ENCODE measurements at regions not wholly inside any gene's neighbourhood (a gene's known extent, or its start where the extent isn't known, plus 50 kb on each side); places are given as distances from the start of the nearest gene placed in this dataset.

DNA sequence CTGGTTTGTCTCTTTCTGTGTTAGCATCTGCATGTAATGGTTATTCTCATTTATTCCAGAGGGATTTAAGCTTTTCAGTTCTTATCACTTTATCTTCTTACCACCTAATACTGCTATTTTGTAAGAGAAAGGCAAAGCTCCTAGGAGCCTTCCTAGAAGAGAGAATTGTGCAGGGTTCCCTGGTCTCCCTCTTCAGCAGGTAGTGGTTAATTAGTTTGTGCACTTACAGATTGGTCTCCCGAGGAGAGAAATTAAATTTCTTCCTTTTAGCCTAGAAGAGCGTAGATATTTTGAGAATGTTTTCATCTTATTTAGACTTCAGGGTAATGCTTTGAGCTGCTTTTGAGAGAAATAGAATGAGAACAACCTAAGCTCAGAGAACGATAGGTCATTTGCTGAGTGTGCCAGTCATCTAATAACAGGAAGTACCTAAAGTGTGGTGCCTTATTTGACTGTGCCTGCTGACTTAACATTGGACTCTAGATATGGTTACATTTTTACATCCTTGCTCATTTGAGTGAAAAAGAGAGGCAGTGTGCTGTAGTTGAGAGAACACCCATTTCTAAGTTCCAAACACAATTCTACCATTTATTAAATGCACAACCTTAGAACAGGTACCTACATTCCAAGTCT, 651.4 kb downstream of the STK39 start:
- H3K27me3 ChIP-seq (ENCODE audit: control insufficient read depth in 4 of 4, insufficient read depth in 4 of 4, low read length in 3 of 4) = no peaks in the 10 kb centered on the region
- 67% methylated on average over 3 of the region's 3 CpGs for WGBS
- DNase-seq (ENCODE audit: low spot score) = no peak

DNA sequence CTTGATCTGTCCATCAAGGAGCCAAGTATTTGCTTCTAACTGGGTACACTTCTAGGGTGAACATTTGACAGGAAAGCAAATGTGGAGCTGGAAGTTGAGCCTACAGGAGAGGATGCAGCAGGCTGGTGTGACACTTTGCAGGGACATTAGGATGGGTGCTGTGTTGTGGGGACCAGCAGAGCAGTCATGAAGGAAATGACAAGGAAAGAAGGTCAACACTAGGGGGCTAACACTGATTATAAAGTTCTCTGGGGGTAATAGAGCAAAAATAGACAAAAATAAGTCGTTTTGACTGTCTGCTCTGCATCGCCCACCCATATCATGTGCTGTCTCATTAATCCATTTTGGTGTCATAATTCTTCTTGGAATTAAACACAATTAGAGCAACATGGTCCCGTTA, 652.4 kb downstream of the STK39 start:
- DNase-seq (ENCODE audit: low spot score) = no peak
- Histone ChIP-seq H3K4me1 (ENCODE audit: control insufficient read depth in 4 of 4, insufficient read depth in 4 of 4, low read length in 3 of 4) (no peaks in the 10 kb centered on the region), H3K27me3 (ENCODE audit: control insufficient read depth in 4 of 4, insufficient read depth in 4 of 4, low read length in 3 of 4) (no peaks in the 10 kb centered on the region)

More for the DNA sequence above, 651.4 kb downstream of the STK39 start:
- Histone ChIP-seq H3K9ac (ENCODE audit: low read depth in 1 of 2, low read length in 2 of 2) (no peak overlapping the region), H3K4me1 (ENCODE audit: control insufficient read depth in 4 of 4, insufficient read depth in 4 of 4, low read length in 3 of 4) (no peaks in the 10 kb centered on the region), H3K36me3 (ENCODE audit: control insufficient read depth in 4 of 4, insufficient read depth in 3 of 4, low read depth in 1 of 4, low read length in 3 of 4) (no peaks in the 10 kb centered on the region), H3K9me3 (ENCODE audit: control insufficient read depth in 4 of 4, low read length in 3 of 4) (no peaks in the 10 kb centered on the region), H3K4me3 (ENCODE audit: low read depth in 1 of 3, low read length in 3 of 3) (no peak overlapping the region), H3K27ac (ENCODE audit: low read depth in 1 of 2, low read length in 2 of 2) (no peak overlapping the region)
- TF ChIP-seq FOXA1 (IDR thresholded peaks at IDR 0.05) (no peak), HNF4A (conservative IDR thresholded peaks at IDR 0.05) (no peak), FOXA2 (IDR thresholded peaks at IDR 0.05) (no peak), TAF1 (conservative IDR thresholded peaks at IDR 0.05) (no peak), EGR1 (IDR thresholded peaks at IDR 0.05; ENCODE audit: low read depth in 2 of 2) (no peak), NR2F2 (IDR thresholded peaks at IDR 0.05) (no peak)
- TF ChIP-seq, protein P1, sequence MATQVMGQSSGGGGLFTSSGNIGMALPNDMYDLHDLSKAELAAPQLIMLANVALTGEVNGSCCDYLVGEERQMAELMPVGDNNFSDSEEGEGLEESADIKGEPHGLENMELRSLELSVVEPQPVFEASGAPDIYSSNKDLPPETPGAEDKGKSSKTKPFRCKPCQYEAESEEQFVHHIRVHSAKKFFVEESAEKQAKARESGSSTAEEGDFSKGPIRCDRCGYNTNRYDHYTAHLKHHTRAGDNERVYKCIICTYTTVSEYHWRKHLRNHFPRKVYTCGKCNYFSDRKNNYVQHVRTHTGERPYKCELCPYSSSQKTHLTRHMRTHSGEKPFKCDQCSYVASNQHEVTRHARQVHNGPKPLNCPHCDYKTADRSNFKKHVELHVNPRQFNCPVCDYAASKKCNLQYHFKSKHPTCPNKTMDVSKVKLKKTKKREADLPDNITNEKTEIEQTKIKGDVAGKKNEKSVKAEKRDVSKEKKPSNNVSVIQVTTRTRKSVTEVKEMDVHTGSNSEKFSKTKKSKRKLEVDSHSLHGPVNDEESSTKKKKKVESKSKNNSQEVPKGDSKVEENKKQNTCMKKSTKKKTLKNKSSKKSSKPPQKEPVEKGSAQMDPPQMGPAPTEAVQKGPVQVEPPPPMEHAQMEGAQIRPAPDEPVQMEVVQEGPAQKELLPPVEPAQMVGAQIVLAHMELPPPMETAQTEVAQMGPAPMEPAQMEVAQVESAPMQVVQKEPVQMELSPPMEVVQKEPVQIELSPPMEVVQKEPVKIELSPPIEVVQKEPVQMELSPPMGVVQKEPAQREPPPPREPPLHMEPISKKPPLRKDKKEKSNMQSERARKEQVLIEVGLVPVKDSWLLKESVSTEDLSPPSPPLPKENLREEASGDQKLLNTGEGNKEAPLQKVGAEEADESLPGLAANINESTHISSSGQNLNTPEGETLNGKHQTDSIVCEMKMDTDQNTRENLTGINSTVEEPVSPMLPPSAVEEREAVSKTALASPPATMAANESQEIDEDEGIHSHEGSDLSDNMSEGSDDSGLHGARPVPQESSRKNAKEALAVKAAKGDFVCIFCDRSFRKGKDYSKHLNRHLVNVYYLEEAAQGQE (IDR thresholded peaks at IDR 0.05) = no peak
- TF ChIP-seq, protein P2, sequence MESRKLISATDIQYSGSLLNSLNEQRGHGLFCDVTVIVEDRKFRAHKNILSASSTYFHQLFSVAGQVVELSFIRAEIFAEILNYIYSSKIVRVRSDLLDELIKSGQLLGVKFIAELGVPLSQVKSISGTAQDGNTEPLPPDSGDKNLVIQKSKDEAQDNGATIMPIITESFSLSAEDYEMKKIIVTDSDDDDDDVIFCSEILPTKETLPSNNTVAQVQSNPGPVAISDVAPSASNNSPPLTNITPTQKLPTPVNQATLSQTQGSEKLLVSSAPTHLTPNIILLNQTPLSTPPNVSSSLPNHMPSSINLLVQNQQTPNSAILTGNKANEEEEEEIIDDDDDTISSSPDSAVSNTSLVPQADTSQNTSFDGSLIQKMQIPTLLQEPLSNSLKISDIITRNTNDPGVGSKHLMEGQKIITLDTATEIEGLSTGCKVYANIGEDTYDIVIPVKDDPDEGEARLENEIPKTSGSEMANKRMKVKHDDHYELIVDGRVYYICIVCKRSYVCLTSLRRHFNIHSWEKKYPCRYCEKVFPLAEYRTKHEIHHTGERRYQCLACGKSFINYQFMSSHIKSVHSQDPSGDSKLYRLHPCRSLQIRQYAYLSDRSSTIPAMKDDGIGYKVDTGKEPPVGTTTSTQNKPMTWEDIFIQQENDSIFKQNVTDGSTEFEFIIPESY (IDR thresholded peaks at IDR 0.05) = no peak

More for the DNA sequence above, 652.4 kb downstream of the STK39 start:
- TF ChIP-seq, protein P2 (IDR thresholded peaks at IDR 0.05) = no peak
- TF ChIP-seq YY1 (IDR thresholded peaks at IDR 0.05) = no peak
- TF ChIP-seq, protein P3, sequence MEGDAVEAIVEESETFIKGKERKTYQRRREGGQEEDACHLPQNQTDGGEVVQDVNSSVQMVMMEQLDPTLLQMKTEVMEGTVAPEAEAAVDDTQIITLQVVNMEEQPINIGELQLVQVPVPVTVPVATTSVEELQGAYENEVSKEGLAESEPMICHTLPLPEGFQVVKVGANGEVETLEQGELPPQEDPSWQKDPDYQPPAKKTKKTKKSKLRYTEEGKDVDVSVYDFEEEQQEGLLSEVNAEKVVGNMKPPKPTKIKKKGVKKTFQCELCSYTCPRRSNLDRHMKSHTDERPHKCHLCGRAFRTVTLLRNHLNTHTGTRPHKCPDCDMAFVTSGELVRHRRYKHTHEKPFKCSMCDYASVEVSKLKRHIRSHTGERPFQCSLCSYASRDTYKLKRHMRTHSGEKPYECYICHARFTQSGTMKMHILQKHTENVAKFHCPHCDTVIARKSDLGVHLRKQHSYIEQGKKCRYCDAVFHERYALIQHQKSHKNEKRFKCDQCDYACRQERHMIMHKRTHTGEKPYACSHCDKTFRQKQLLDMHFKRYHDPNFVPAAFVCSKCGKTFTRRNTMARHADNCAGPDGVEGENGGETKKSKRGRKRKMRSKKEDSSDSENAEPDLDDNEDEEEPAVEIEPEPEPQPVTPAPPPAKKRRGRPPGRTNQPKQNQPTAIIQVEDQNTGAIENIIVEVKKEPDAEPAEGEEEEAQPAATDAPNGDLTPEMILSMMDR (IDR thresholded peaks at IDR 0.05; ENCODE audit: low read depth, low read length, missing input control) = no peak
- TF ChIP-seq NR2F2 (IDR thresholded peaks at IDR 0.05) = no peak
- no peak for TF ChIP-seq RAD21 (IDR thresholded peaks at IDR 0.05)
- no peak for TF ChIP-seq HNF4G (IDR thresholded peaks at IDR 0.05)
- TF ChIP-seq FOXA2 (IDR thresholded peaks at IDR 0.05) = no peak
- no peak for TF ChIP-seq TAF1 (conservative IDR thresholded peaks at IDR 0.05)
- no peak for TF ChIP-seq FOXA1 (IDR thresholded peaks at IDR 0.05)
- no peak for TF ChIP-seq RXRA (IDR thresholded peaks at IDR 0.05)
- no peak for TF ChIP-seq JUND (IDR thresholded peaks at IDR 0.05)
- Histone ChIP-seq H3K27ac (ENCODE audit: low read depth in 1 of 2, low read length in 2 of 2) (no peak overlapping the region), H3K36me3 (ENCODE audit: control insufficient read depth in 4 of 4, insufficient read depth in 3 of 4, low read depth in 1 of 4, low read length in 3 of 4) (no peaks in the 10 kb centered on the region), H3K9me3 (ENCODE audit: control insufficient read depth in 4 of 4, low read length in 3 of 4) (no peaks in the 10 kb centered on the region), H3K4me3 (ENCODE audit: low read depth in 1 of 3, low read length in 3 of 3) (no peak overlapping the region), H3K9ac (ENCODE audit: low read depth in 1 of 2, low read length in 2 of 2) (no peak overlapping the region)
- WGBS = 82% methylated on average over 3 of the region's 3 CpGs
